Glutamatergic neuron (in vitro differentiated cells): ENCODE measurements at regions not wholly inside any gene's neighbourhood (a gene's known extent, or its start where the extent isn't known, plus 50 kb on each side); places are given as distances from the start of the nearest gene placed in this dataset.

ENCODE experiments used
- DNase-seq: peaks from one replicate; pipeline ENCODE4 v3.0.0; 2022
- H3K27ac Mint-ChIP-seq: one replicate; pipeline ENCODE4 v1.8.0; 2020; ENCODE audit warnings: mild to moderate bottlenecking, mixed read lengths, inconsistent platforms; ENCODE audit not compliant: unreplicated experiment
- H3K27me3 Mint-ChIP-seq: one replicate; pipeline ENCODE4 v1.8.0; 2020; ENCODE audit warnings: mild to moderate bottlenecking, moderate library complexity, mixed read lengths, inconsistent platforms; ENCODE audit not compliant: unreplicated experiment
- H3K36me3 Mint-ChIP-seq: one replicate; pipeline ENCODE4 v1.8.0; 2020; ENCODE audit warnings: mild to moderate bottlenecking, mixed read lengths, inconsistent platforms; ENCODE audit not compliant: unreplicated experiment
- H3K4me1 Mint-ChIP-seq: one replicate; pipeline ENCODE4 v1.8.0; 2020; ENCODE audit warnings: mild to moderate bottlenecking, low read depth, mixed read lengths, inconsistent platforms; ENCODE audit not compliant: unreplicated experiment
- H3K4me3 Mint-ChIP-seq: one replicate; pipeline ENCODE4 v1.8.0; 2020; ENCODE audit warnings: mild to moderate bottlenecking, mixed read lengths, inconsistent platforms; ENCODE audit not compliant: unreplicated experiment
- H3K9me3 Mint-ChIP-seq: one replicate; pipeline ENCODE4 v1.8.0; 2020; ENCODE audit warnings: mild to moderate bottlenecking, moderate library complexity, mixed read lengths, inconsistent platforms; ENCODE audit not compliant: unreplicated experiment
- TF ChIP-seq, protein P1 (sequence below): fragments of 200-600 bp; sonication (generic); IDR thresholded peaks from one replicate; pipeline ENCODE4 v1.5.0; 2021; ENCODE audit not compliant: partially characterized antibody, unreplicated experiment

DNA sequence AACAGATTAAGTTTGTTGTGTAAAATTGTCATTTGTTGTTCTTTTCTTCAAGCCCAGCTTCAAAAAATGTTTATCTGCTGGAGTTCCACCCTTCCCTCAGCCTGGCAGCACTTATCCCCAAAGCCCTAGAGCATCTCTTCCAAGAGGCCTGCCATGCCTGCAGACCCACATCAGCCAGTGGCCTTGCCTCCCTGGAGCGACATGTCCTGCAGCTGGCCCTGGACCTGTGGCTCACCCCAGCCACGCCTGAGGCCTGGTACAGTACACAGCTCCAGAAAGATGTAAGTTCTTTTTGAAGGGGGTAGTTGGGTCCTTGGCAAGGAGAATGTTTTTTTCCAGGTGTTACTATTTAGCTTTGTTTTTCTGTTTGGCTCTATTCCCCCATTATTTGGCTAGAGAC is 124.8 kb downstream of the CD164 start:
- no peaks in the 10 kb centered on the region for H3K36me3 Mint-ChIP-seq
- DNase-seq = no peak
- no peak overlapping the region for H3K27ac Mint-ChIP-seq
- no peaks in the 10 kb centered on the region for H3K27me3 Mint-ChIP-seq
- peaks cover 2% of the 10 kb centered on the region for H3K4me1 Mint-ChIP-seq
- H3K4me3 Mint-ChIP-seq = no peak overlapping the region
- H3K9me3 Mint-ChIP-seq = no peaks in the 10 kb centered on the region
- TF ChIP-seq, protein P1, sequence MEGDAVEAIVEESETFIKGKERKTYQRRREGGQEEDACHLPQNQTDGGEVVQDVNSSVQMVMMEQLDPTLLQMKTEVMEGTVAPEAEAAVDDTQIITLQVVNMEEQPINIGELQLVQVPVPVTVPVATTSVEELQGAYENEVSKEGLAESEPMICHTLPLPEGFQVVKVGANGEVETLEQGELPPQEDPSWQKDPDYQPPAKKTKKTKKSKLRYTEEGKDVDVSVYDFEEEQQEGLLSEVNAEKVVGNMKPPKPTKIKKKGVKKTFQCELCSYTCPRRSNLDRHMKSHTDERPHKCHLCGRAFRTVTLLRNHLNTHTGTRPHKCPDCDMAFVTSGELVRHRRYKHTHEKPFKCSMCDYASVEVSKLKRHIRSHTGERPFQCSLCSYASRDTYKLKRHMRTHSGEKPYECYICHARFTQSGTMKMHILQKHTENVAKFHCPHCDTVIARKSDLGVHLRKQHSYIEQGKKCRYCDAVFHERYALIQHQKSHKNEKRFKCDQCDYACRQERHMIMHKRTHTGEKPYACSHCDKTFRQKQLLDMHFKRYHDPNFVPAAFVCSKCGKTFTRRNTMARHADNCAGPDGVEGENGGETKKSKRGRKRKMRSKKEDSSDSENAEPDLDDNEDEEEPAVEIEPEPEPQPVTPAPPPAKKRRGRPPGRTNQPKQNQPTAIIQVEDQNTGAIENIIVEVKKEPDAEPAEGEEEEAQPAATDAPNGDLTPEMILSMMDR = no peak

DNA sequence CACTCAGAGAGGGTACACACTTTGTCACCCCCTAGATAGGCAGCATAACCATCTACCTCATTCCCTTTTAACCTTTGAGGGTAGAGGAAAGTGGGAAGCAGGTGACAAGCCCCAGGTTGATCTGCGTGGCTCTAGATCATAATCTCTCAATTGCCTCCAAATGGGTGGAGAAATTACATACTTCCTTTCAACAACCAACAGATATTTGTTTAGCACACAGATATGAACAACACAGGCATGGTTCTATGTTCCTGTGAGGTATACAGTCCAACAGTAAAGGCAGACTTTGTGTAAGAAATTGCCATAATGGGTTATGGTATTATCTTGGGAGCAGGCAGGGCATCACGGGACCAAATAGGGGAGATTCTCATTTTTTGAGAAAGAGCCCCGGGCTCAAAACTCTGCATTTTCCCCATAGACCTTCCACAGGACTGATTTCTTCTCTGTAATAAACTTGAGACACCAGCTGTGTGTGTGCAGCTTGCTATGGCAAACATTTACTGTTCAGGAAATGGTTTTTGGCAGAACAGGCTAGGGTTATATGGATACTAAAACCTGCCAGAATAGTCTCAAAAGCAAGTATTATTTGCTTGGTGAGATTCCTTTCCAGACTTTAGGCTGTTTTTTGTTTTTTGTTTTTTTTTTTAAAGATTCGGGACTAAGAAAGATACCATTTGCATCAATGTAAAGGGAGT is 126.2 kb downstream of the CD164 start:
- Mint-ChIP-seq H3K27ac (no peak overlapping the region), H3K4me3 (no peak overlapping the region)

DNA sequence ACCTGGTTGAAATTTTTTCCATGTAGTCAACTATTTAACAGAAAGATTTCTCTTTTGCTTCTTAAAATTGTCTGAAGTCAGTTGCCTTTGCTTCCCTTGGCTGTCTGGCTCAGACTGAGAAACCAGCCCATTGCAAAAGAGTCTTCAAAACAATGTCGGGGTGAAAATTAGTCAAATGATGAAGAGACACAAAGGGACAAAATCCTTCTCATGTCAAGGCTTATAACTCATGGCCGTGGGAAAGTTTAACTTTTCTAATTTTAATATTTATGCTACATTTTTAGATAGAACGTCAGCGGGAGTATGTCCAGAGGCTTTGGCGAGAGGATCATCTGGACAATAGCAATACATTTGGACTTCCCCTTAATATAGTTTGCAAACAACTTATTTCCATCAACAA is 127.2 kb downstream of the CD164 start:
- H3K27me3 Mint-ChIP-seq = peaks cover 2% of the 10 kb centered on the region
- H3K9me3 Mint-ChIP-seq = no peaks in the 10 kb centered on the region
- no peaks in the 10 kb centered on the region for H3K36me3 Mint-ChIP-seq

More for the DNA sequence above, 126.2 kb downstream of the CD164 start:
- Mint-ChIP-seq H3K36me3 (no peaks in the 10 kb centered on the region), H3K9me3 (no peaks in the 10 kb centered on the region), H3K27me3 (peaks cover 2% of the 10 kb centered on the region), H3K4me1 (peaks cover 2% of the 10 kb centered on the region)
- DNase-seq = no peak
- TF ChIP-seq, protein P1 = no peak

DNA sequence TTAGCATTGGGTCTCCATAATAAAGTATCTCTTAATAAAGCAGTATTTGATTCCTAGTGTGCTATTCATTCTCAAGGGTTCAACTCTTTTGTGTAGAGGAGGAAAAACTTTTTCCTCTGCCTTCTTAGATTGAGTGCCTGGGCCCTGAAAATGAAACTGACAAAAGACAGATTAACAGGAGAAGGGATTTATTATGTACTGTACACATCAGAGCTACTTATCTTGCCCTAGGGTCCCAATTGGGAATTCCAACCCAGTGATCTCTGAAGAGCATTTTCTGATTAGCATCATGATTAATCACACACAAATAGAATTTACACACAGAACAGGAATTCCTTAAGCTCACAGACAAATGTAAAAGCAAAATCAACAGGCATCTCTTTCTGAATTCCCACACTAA is 128.9 kb downstream of the CD164 start:
- DNase-seq = no peak
- Mint-ChIP-seq H3K4me3 (no peak overlapping the region), H3K4me1 (peaks cover 2% of the 10 kb centered on the region), H3K27ac (no peak overlapping the region), H3K27me3 (peaks cover 2% of the 10 kb centered on the region), H3K9me3 (no peaks in the 10 kb centered on the region), H3K36me3 (no peaks in the 10 kb centered on the region)
- TF ChIP-seq, protein P1 = no peak

More for the DNA sequence above, 127.2 kb downstream of the CD164 start:
- peaks cover 2% of the 10 kb centered on the region for H3K4me1 Mint-ChIP-seq
- no peak overlapping the region for H3K27ac Mint-ChIP-seq
- DNase-seq = no peak
- H3K4me3 Mint-ChIP-seq = no peak overlapping the region
- TF ChIP-seq, protein P1 = no peak

DNA sequence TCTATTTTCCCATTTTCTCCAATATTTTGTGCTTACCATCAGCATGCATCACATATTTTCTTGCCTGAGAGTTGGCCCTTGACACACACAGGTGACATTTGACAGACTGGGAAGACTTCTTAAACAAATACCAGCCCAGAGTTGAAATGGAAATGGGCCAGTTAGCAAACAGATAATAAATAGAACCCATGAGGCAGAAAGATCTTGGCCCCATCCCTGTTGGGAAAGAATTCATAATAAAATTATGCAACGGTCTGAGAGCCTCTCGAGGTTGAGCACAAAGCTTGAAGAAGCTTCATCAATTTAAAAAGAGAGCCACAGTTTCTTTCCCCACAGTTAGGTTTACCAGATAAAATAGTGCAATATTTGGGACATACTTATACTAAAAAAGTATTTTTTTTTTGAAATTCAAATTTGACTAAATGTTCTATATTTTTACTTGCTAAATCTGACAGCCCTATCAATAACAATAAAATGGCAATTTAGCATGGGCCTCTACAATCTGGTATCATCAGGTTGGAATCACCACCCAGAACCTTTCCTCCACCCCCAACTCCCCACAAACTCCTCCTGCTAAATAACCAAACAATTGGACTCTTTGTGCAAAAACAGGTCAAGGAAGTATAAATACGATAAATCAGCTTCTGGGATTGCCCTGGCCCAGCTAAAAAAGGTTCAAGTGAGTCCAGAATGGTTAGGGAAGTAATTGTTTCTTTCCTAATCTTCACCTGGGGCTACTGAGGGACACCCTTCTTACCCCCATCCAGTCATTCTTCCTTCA is 129.8 kb downstream of the CD164 start:
- no peak for DNase-seq
- Mint-ChIP-seq H3K4me3 (no peak overlapping the region), H3K4me1 (peaks cover 2% of the 10 kb centered on the region), H3K36me3 (no peaks in the 10 kb centered on the region), H3K27me3 (peaks cover 2% of the 10 kb centered on the region), H3K9me3 (no peaks in the 10 kb centered on the region), H3K27ac (no peak overlapping the region)
- TF ChIP-seq, protein P1 = no peak
